Omental fat pad (tissue), 3 donors: ENCODE measurements at regions not wholly inside any gene's neighbourhood (a gene's known extent, or its start where the extent isn't known, plus 50 kb on each side); places are given as distances from the start of the nearest gene placed in this dataset. TPM values are rescaled to one million over a fixed set of nuclear protein-coding genes. Genes with fewer than 3 reads are reported as not detected.
A peak's percentile ranks its signal among the peaks of the same experiment; 100 is the strongest.

Source experiments
- ATAC-seq: fragments of 150-250 bp; one replicate; pipeline ENCODE4 v1.9.1; 2016; ENCODE audit warnings: mild to moderate bottlenecking, moderate library complexity; ENCODE audit not compliant: low FRiP score
- DNase-seq: peaks from one replicate; pipeline ENCODE4 v3.0.0-alpha.2; 2019; ENCODE audit warnings: low spot score
- small RNA-seq: library from RNA; depleted of rRNA; stranded (forward); fragments of <200 nt; gene quantifications from one replicate; pipeline ENCODE3, GENCODE V24; 2016
- TF ChIP-seq, protein P1 (sequence below), 3 donors: fragments of 450-650 bp; IDR thresholded peaks; one replicate each; pipeline ENCODE4 v1.5.1; 2016 to 2017; ENCODE audit warnings: antibody characterized with exemption in 3 of 3, mild to moderate bottlenecking in 3 of 3, moderate library complexity in 2 of 3

DNA sequence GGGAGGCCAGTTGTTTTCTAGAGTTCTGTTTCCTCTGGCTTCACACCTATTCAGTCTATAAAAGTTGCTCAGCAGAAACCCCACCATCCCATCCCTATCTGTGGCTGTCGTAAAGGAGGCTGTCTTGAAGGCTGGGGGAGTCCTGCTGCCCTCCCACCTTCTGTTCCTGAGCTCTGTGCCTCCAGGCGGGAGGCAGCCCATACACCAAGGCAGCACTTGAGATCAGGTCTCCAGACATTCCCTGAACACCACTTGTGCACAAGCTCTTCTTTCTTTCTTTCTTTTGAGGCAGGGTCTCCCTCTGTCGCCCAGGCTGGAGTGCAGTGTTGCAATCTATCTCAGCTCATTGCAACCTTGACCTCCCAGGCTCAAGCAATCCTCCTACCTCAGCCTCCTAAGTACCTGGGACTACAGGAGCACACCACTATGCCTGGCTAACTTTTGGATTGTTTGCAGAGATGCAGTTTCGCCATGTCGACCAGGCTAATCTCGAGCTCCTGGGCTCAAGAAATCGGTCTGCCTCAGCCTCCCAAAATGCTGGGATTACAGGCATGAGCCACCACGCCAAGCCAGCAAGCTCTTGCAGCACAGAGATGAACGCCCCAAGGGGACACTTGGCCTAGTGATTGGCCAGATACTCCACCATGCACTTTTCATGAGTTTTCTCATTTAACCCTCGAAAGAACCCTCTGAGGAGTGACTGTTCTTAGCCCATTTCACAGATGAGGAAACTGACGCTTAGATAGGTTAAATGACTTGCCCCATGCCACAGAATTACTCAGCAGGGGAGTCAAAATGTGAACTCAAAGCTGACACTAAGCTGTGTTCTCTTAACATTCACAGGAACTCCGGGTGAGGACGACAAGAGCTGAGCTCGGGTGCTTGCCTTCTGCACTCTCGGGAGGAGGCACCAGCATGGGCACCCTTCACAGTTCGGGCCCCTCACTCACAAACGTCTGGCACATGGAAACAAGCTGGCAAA is 55.8 kb upstream of the ENPP6 start:
- ATAC-seq (no peak), DNase-seq (no peak)
- TF ChIP-seq, protein P1, sequence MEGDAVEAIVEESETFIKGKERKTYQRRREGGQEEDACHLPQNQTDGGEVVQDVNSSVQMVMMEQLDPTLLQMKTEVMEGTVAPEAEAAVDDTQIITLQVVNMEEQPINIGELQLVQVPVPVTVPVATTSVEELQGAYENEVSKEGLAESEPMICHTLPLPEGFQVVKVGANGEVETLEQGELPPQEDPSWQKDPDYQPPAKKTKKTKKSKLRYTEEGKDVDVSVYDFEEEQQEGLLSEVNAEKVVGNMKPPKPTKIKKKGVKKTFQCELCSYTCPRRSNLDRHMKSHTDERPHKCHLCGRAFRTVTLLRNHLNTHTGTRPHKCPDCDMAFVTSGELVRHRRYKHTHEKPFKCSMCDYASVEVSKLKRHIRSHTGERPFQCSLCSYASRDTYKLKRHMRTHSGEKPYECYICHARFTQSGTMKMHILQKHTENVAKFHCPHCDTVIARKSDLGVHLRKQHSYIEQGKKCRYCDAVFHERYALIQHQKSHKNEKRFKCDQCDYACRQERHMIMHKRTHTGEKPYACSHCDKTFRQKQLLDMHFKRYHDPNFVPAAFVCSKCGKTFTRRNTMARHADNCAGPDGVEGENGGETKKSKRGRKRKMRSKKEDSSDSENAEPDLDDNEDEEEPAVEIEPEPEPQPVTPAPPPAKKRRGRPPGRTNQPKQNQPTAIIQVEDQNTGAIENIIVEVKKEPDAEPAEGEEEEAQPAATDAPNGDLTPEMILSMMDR (IDR thresholded peaks at IDR 0.05), result no peak

DNA sequence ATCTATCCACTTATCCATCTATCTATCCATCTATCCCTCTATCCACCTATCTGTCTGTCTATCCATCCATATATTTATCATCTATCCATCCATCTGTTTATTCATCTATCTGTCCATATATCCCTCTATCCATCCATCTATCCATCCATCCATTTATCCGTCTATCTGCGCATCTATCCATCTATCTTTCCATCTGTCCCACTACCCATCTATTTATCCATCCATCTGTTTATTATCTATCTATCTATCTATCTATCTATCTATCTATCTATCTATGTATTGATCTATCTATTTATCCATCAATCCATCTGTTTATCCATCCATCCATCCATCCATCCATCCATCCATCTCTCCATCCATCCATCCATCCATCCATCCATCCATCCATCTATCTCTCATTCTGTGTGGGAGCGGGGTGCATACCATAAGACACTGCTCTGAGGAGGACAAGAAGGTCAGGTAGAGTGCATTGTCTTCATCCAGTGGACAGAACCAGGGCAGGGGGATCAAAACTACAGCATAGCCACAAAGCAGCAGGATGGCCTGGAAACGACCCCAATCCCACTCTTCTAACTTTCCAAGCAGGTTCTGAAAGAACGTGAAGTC is 53.2 kb upstream of the ENPP6 start:
- ATAC-seq (no peak), DNase-seq (no peak)
- TF ChIP-seq, protein P1 (IDR thresholded peaks at IDR 0.05), result no peak

DNA sequence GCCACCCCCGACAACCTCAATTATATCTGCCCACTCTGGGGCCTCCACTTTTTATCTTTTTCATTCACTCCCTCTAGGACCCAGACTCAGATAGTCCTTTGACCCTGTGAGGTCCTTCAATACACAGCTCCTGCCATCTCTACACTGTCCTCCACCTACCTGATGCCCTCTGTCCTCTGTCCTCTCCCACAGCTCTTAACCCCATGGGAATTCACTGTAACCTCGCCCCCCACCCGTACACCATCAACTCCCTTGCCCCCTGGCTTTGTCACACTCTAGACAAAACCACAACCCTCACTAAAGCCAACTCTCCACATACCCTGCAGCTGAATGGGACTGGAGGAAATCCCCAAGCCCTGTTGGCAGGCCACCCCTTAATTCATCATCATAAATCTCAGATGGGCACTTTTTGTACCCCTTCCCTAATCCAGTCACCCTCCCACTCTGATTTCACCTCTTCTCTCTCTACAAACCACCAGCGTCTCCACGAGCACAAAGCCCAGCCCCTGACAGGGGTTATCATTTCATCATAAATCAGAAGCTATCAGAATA is 52.3 kb upstream of the ENPP6 start:
- no peak for ATAC-seq
- TF ChIP-seq, protein P1 (IDR thresholded peaks at IDR 0.05), result no peak
- DNase-seq, result no peak

DNA sequence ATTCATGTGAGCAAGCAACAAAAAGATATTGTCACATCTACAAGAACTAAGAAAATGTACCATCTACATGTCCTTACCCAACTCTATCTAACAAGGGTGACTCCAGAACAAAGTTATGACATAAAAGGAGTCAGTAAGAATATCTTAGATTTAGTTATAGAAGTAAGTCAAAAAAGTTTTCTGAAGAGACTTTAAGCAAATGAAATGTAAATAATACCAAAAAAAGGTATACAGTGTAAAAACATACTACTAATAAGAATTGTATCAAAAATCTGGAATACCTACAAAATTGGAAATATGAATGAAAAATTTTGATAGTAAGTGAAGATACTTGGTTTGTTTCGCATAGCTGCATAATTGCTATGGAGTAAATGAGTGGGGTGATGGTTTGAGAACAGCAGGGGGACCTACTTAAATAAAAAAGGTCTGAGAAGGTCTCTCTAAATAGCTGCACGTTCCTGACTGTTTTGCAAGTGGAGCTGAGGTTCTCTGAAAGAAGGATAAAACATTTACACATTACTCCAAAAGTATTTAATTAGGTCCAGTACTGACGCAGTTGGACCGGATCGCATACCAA is 51.0 kb upstream of the ENPP6 start:
- no peak for DNase-seq
- no peak for ATAC-seq
- TF ChIP-seq, protein P1 (IDR thresholded peaks at IDR 0.05), result no peak

DNA sequence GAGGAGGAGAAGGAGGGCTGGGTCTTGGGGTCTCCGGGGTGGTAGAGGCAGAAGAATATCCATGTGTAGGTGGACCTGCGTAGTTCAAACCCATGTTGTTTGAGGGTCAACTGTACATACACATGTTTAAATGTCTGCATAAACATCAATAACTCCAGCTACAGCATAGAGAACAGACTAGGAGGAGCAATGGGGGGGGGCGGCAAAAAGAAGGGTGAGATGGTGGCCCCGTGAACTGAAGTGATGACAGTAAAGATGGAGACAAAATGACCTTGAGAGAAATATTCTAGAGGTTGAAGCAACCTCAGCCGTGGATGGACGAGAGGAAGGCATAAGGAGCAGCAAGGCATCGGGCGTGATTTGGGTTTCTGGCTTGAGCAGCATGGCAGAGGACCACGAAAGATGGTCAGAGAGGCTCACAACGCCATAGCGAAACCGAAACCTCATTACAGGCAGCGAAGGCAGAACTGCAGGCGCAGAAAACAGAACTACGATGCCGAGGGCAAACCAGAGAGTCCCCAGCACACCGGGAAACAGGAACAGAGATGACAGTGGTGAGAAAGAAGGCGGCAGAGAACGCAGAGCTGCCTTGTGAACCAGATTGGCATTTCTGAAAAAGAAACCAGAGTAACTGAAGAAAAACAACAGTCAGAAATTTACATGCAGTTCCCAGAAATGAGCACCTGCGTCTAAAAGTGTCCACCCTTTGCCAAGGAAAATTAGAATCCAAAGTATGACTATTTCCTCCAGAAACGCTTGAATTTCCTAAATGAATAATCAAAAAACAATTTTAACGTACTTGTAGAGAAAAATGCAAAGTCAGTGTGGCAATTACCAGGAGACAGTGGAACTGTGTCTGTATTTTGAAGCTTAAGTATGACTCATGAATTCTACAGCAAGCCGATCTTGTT is 50.3 kb upstream of the ENPP6 start:
- TF ChIP-seq, protein P1 (IDR thresholded peaks at IDR 0.05), result no peak
- ATAC-seq (peak; percentile 80), DNase-seq (no peak)

Small RNA genes in the stretch of these regions (small RNA-seq; reads per million reads assigned to genes)
- gene RN7SL28P, result not detected
